ENCODE measurements at regions not wholly inside any gene's neighbourhood (a gene's known extent, or its start where the extent isn't known, plus 50 kb on each side); places are given as distances from the start of the nearest gene placed in this dataset.

DNA sequence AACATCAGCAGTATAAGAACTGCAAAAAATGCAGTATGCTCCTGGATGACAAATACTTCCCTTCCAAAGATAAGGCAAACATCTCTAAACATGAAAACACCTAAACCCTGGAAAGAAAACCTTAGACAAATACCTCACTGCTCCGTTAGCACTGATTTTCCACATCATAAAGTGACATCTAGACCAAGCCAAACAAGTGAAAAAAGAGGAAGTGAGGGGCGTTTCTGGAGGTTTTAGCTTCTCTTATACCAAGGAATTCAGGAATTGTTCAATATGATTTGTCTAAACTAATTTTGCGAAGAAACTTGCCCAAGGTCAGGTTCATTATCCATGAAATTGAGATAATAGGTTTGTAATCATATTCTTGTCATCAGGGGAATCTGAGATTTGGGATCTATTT, 279.7 kb downstream of the ADRA2A start:
- DNase-seq = no peak

DNA sequence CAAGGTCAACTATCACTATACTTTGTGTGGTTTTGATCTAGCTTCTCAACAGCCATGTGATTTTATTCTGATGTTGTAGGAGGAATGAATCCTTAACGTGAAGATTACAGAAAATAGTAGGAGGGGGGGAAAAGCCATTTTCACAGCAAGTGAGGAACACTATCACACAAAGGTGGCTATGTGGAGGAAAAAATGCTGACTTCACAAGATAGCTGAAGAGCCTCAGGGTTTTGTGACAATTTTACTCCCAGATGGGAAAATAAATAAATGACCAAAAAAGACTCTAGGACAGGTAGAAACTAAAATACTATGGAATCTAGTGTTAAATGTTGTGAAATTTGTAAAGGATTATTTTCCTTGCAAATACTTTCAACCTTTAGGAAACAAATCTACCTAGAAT, 281.0 kb downstream of the ADRA2A start:
- no peak for DNase-seq

DNA sequence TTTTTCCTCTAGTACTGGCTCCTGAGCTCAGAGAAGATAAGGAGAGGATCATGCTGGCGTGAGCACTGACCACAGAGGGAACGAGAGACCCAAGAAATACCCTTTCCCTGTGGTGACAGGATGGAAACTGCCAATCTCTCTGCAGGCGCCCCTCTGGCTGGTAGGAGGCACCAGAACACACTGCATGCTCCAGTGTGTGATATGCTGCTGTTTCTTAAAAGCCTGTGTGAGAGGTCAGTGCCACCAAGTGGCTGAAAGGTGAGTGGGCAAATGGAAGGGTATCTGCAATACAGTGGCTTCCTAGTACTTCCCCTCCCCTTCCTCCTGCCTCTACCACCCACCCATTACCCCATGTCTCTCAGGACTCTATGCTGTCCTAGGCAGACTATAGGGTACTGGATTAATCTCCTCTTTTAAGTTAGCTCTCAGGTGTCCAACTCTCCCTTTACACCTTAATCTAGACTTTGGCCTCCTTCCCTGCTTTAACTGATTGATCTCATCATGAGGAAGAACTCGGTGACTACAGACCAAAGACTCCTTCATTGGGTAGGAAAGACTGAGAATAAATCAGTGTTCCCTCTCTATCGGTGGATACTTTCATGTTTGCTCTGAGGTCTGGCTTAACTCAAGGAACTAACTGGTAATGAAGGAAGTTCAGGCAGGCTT, 283.6 kb downstream of the ADRA2A start:
- no peak for DNase-seq

DNA sequence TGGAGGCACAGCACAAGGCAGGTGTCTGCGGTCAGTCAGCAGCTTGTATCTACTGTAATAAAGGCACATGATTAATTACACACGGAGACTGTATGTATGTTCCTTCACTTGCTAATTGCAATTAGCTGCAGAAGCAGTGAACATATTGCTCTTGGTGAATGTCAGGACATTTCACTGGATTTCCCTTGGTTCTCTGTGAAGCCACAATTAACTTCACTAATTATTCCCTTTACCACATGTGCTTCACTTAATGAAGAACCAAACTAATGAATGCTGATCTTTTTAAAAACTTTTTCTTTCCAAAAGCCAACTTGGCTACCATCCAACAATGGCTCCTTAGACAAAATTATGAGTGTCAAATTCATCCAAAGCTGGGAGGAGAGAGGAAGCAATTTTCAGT, 290.7 kb downstream of the ADRA2A start:
- no peak for DNase-seq

DNA sequence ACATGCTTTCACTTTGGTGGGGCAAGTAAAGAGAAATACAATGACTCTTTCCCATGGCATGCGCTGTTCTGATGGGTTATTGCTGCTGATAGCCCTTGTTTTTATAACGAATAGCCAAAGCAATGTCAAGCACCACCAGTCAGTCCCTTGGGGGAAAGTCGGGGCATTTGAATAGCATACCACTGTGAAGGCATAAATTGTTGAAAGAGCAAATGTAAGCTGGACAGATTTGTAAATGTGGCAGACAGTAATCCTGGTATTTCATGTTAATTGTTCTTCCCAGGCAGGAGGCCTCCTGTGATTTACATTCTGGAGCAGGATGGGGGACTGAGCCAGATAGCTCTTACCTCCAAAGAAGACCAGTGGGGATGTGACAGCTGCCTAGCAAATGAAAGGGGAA, 293.3 kb downstream of the ADRA2A start:
- DNase-seq = no peak

DNA sequence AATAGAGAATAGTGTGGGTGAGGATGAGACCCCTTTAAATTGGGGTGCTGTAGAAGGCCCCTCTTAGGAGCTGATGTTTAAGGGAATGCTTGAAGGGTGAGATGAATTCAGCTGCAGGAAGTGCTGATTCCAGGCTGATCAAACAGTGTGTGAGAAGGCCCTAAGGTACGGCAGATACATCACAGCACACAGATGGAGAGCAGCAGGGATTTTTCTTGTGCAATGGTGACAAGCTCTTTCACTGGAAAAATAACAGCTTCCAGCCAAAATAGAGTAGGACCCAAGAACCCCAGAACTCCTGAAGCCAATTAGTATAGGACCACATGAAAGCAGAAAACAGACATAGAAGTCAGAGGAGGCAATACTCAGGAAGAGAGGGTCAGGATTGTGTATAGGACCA, 296.9 kb downstream of the ADRA2A start:
- DNase-seq = no peak

DNA sequence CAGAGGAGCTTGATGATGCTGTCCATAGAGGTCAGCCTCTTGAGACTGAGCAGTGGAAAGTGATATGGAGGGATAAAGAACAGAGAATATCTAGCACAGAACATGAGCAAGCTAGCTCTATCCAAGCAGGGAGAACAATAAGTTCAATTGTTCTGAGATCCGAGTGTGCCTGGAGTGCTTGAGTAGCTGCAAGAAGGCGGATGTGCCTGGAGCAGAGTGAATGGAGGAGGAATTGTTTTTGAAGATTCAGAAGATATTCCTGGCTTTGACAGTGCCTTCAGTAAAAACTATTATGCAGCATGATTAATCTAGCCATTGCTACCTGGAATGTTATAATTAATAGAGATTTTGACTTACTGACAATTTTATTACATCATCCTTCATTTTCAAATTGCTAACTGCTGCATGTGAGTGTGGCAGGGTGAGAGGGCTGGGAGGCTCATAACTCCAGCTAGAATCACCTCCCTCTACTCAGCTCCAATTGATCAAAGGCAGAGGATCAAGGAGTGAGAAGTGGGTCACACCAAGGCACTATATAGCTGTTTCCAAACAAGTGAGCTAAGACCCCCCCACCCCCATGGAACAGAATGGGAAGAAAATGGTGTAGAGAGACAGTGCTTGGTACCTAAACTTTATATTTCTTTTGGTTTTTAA, 302.8 kb downstream of the ADRA2A start:
- no peak for DNase-seq

DNA sequence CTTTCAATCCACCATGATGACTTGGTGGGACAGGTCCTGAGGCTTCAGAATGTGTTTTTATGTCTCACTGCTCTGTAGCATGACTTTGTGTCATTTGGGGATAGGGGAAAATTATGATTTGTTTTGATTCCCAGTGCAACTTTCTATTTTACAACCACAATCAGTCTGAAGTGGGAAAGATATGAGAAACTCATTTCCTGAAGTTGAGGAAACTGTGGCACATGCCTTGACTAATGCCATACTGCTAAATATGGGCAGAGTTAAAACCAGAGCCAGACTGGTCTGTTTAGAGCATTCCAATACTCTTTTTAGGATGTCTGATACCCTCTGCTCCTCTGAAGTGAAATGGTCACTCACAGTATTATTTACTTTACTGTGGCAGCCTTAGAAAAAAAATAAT, 307.7 kb downstream of the ADRA2A start:
- no peak for DNase-seq

DNA sequence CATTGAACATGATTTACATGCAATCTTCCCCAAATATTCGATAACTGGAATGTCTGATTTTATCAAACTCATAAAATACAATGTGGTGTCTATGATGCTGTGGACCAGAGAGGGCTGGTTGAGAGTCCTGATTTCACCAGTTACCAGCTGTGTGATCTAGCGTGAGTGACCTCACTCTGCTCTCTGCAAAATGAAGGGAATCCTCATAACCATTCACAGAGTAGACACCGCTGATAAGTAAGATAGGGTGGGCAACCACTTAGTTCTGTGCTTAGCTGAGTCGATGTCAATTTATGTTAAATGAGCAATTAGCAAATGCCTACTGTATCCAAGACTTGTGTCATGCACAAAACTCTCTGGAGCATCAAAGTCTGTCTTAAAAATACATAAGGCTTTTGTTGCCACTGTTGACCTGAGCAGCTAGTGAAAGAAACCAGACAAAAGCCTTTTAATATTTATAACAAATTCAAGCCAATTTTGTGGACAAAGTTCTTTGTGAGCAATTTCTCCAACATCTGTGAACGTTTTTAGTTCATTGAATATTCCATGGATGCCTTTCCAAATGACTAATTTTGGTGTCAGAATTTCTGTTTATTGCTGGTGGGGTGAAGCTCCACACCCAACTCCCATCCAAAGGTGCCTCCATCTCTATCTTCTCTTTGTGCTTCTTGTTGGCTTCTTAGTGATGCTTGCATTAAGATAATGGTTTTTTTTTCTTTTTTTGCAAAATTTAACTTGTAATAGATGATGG, 314.2 kb downstream of the ADRA2A start:
- no peak for DNase-seq

DNA sequence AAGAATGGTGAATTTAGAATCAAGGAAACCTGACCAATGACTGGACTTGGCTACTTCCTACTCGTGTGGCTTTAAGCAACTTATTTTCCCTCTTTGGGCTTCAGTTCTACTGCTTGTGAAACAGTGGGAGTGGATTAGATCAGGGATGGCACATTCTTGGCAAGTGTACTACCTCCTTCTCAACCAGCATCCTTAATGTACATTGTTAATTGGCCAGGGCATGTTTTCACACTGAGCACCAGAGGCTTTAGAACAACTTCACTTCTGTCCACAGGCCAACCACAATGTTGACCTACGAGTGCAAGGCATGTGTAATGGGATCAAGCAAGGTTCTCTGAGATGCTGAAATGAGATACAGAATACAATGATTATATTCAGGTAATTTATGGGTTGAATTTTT, 315.3 kb downstream of the ADRA2A start:
- no peak for DNase-seq

DNA sequence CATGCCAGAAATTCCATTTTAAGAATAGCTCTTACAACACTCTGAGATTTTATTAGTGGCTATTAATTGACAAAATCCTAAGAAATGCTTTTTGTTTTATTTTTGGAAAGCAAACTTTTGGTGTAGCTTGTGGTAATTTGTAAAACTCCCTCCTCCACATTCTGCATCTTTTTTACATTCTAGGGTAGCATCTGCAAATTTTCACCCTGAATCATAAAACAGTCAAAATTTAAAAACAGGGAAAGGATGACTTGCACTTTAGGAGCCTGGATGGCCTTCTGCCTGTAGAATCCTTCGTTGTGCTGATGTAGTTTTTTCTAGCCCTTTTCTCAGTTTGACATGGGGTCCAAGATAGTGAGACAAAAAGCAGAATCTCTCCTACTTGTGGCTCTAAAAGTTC, 316.1 kb downstream of the ADRA2A start:
- DNase-seq = no peak

DNA sequence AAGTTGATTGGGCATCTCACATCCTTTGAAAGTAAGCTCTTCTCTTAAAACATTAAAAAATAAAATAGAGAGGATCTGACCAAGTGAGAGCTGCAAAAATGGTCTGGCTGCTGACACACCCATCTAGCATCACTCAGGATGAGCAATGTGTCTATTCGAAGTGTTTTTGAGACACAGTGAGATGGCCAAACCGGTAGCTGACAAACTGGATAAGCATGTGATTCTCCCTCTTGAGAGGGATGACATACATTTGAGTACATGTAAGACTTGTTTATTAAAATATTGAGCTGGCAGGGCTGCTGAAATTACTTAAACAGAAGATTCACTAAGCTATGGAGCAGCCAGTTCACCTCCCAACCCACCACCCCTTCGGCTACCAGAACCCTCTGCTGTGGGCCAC, 333.9 kb downstream of the ADRA2A start:
- no peak for DNase-seq

DNA sequence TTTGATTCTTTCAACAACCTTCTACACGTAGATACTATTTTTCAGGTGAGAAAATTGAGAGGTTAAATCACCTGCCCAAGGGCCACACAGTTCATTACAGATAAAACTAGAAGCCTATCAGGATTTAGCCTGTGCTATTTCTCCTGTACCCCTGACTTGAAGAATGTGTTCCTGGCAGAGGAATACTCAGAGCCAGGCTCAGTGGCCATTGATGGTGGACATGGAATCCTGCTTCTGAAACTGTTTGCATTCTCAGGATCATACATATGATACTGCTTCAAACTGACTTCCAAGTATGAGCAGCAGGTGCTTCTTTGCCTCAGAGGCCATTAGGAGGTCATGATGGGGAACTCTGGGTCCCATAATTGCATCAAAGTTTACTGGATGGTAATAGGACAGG, 348.6 kb downstream of the ADRA2A start:
- no peak for DNase-seq

DNA sequence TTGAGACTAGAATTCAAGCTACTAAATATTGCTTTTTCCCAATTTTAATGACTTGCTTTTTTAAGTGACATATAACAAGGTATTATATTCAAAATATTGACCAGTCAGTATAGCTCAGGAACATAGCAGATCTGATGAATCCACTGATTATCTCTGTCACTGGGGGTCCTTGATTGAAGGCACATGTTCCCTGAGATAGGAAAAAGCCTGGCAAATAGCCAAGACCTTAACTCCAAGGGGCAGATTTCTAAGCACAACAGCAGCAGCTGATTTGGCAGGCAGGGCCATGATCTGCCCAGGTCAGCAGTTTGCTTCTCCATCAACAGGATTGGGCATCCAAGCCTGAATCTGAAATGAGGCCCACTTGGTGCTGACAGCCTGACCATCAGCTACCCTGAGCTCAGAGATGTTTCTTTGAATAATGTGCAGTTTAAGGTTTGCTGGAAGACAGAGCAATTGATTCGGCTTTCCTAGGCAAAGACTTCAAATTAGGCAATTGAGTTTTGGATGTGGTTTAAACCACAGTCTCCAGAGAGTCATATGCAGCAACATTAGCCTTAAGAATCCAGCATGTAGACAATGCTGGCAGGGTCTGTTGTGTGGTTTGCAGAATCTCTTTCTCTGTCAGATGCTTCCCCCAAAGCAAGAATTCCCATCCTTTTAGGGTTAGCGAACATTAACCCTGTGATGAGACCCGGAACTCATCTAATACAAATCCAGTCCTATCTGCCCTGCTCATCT, 352.6 kb downstream of the ADRA2A start:
- DNase-seq = no peak

DNA sequence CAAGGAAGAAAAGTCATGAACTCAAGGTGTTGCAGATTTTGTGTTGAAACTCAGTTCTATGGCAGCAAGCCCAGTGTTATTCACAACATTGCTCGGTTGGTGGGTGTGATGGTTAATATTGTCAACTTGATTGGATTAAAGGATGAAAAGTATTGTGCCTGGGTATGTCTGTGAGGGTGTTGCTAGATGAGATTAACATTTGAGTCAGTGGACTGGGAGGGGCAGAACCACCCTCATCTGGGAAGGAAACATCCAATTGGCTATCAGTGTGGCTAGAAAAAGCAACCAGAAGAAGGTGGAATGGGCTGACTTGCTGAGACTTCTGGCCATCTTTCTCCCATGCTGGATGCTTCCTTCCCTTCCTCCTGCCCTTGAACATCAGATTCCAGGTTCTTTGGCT, 353.2 kb downstream of the ADRA2A start:
- no peak for DNase-seq

DNA sequence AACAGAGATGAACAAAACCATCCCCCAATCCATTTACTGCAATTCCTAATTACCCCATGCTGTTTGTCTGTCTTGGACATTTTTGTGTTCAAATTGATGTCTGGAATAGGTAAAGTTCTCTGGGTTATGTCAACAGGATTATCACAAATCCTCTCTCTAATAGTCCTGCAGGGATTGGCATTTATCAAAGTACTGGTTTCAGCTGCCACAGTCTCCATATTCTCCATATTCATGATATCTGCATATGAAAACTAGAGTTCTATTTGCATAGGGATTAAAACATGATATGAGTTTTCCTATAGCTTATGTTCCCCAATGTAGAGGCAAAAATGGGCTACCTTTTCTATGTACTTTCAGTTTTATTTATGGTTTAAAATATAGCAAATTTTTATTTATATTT, 355.8 kb downstream of the ADRA2A start:
- DNase-seq = no peak

DNA sequence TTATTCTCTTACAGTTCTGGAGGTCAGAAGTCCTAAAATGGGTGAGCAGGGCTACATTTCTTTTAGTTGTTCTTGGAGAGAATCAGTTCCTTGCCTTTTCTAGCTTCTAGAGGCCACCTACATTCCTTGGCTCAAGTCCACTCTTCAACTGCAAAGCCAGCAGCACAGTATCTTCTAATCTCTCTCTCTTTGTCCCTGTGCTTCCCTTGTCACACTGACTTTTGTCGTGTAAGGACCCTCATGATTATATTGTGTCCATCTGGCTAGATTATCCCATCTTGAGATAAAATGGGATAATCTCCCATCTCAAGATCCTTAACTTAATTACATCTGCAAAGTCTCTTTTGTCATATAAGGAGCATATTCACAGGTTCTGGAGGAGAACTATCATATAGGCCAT, 359.0 kb downstream of the ADRA2A start:
- DNase-seq = no peak

DNA sequence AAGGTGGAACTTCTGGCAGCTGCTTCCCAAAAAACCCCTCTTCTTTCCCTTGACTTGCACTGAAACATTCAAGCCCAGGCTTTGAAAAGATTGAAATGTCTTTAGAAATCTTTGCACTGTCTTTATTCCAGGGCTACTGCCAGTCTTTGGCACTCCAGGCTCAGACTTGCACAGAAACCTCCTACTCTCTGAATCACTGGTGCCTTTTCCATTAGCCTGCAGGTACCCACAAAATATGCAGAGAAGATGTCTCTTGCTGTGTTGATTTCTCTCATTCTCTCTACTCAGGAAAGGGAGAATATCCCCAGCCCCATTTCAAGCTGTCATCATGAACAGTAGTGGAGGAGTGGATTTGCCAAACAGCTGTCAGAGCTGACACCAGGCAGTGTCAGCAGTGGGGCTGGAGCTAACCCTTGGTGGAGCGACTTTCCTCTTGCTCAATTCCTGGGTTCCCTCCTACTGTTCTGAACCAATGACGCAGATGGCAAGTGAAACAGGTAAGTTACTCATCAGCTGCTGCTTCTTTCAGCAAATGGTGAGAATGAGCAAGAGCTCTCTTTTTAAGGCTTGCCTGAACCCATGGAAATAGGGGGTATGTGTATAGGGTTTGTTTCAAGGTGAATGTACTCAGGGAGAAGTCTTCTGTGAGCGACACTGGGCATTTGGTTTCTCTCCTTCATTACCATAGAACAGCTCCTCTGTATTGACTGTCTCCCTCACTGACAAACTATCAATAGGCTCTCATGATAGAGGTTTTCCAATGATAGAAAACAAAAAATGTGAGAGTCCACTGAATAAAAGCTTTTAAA, 362.4 kb downstream of the ADRA2A start:
- no peak for DNase-seq

DNA sequence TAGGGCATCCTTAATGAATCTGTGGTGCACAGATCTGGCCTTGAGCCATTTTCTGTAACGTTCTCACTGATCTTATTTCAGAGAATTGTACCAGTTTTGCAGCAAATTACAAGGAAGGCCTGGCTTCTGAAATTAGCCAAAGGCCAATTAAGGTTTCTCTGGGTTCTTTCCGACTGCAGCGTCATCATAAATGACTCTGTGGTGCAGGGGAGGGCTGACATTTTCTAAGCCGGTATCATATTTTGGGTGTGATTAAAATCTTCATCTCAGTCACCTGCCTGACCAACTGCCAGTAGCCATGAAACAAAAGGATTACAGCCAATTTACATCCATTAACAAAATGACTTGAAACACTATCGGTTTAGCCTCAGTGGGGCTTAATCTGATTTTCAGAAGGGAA, 363.7 kb downstream of the ADRA2A start:
- no peak for DNase-seq

DNA sequence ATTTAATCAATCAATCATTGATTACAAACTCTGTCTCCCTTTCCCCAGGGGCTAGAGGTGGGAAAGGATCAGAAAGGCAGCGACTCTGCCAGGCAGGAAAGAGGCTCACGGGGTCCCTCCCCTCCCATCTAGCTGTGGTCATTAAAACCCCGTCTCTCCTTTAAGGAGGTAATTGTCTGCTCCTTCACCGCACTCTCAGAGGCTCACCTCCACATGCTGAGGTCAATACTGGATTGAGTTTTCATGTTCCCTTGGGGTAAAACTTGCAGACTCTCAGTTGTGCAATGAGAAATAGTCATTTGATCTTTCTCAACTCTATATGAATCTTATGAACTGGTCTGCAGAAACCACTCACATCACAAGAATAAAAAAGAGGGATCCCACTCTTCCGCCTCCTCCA, 368.8 kb downstream of the ADRA2A start:
- DNase-seq = no peak

DNA sequence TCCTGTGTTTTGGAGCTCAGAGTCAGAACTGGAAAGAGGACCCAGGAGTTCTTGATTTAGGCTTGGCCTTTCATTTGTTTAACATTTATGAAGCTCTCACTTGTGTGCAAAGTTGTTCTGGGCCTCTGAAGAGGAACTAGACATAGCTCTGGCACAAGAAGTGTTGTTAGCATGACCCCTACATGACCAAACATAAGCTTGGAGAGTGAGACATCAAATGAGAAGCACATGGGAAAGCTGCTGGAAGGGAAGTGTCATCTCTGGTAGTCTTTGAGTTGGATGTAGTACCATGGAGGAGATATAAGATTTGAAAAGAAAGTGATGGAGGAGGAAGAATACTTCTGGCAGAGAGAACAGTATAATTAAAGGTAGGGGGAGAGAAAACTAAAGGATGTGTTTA, 370.1 kb downstream of the ADRA2A start:
- DNase-seq = no peak

DNA sequence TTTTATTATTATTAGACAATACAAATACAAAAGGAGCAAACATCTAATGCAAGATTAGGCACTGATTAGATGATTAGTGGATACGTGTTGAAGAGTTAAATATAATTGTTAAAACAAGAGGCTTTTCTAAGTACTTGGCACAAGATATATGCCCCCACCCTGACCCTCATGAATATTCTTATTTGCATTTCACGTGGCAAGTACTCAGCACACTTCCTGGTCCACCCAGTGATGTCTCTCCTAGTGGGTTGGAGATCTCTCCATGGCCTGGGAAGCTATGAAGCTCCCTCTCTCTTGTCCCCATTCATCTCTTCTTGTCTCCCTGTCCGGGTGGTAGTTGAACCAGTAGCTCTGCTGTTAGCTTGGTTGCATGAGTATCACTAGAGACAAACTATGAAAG, 375.3 kb downstream of the ADRA2A start:
- no peak for DNase-seq
